Smooth muscle cell (in vitro differentiated cells): ENCODE measurements at regions not wholly inside any gene's neighbourhood (a gene's known extent, or its start where the extent isn't known, plus 50 kb on each side); places are given as distances from the start of the nearest gene placed in this dataset.
"Not testable (repeated sequence)": the region's sequence is repeated elsewhere in the genome, so short reads cannot be mapped to it uniquely, and the experiment has no call there.

ENCODE experiments used
- DNase-seq: peaks from one replicate; lab custom pipeline; 2025; ENCODE audit not compliant: unreplicated experiment; lab: John Stamatoyannopoulos, UW
- H2AFZ ChIP-seq: fragments of 200-600 bp; sonication (generic); 2 replicates; pipeline ENCODE4 v1.6.0; 2016; ENCODE audit warnings: antibody characterized with exemption, low read depth, mild to moderate bottlenecking
- H3F3A ChIP-seq: fragments of 200-600 bp; sonication (generic); 2 replicates; pipeline ENCODE4 v1.6.0; 2017; ENCODE audit warnings: antibody characterized with exemption, low read depth
- H3K27ac ChIP-seq: fragments of 200-600 bp; sonication (generic); 2 replicates; pipeline ENCODE4 v1.5.1; 2016; ENCODE audit warnings: low read depth, mild to moderate bottlenecking
- H3K27me3 ChIP-seq: fragments of 200-600 bp; sonication (generic); 2 replicates; pipeline ENCODE4 v1.6.1; 2016; ENCODE audit warnings: low read depth, mild to moderate bottlenecking
- H3K36me3 ChIP-seq: fragments of 200-600 bp; sonication (generic); 2 replicates; pipeline ENCODE4 v1.5.1; 2016; ENCODE audit warnings: low read depth
- H3K4me1 ChIP-seq: fragments of 200-600 bp; sonication (generic); 2 replicates; pipeline ENCODE4 v1.5.1; 2016; ENCODE audit warnings: low read depth
- H3K4me2 ChIP-seq: fragments of 200-600 bp; sonication (generic); 2 replicates; pipeline ENCODE4 v1.6.0; 2016; ENCODE audit warnings: mild to moderate bottlenecking
- H3K4me3 ChIP-seq: fragments of 200-600 bp; sonication (generic); 2 replicates; pipeline ENCODE4 v1.5.1; 2016; ENCODE audit warnings: mild to moderate bottlenecking
- H3K79me2 ChIP-seq: fragments of 200-600 bp; sonication (generic); 2 replicates; pipeline ENCODE4 v1.6.0; 2016; ENCODE audit warnings: low read depth, mild to moderate bottlenecking
- H3K9ac ChIP-seq: fragments of 200-600 bp; sonication (generic); 2 replicates; pipeline ENCODE4 v1.6.0; 2016; ENCODE audit warnings: low read depth
- H3K9me3 ChIP-seq: fragments of 200-600 bp; sonication (generic); replicated peaks from 2 replicates; pipeline ENCODE4 v1.5.1; 2016; ENCODE audit warnings: low read depth
- H4K20me1 ChIP-seq: fragments of 200-600 bp; sonication (generic); 2 replicates; pipeline ENCODE4 v1.6.0; 2016; ENCODE audit warnings: low read depth
- CTCF ChIP-seq: fragments of 200-600 bp; sonication (generic); IDR thresholded peaks from 2 replicates; pipeline ENCODE4 v1.5.1; 2017; ENCODE audit warnings: borderline replicate concordance, mild to moderate bottlenecking, antibody characterized with exemption; ENCODE audit not compliant: insufficient read depth, poor library complexity, severe bottlenecking
- WGBS: methylation state at CpG from one replicate; pipeline ENCODE4 v1.1.7; 2016; ENCODE audit warnings: low lambda C conversion rate; 5-methylcytosine and 5-hydroxymethylcytosine counted together

DNA sequence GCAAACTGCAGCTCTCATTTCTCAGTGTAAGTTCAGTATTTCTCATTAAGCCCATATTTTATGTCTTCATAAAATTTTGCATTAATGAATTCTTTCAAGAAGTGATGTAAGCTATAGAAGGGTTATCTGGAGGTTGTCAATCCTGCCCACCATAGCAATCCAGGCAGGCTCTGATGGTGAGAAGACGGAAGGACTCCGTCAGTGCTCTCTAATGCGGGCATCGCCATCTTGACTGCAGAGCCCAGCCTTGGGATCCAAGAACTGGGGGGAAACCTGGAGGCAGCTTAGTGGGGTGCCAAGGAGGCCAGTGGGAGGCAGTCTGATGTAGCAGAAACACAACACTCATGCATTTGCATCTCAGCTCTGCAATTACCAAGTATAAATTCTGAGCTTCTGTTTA is 707.4 kb upstream of the NRP1 start:
- H3K36me3 ChIP-seq = no peaks in the 10 kb centered on the region
- no peaks in the 10 kb centered on the region for H3K4me1 ChIP-seq

DNA sequence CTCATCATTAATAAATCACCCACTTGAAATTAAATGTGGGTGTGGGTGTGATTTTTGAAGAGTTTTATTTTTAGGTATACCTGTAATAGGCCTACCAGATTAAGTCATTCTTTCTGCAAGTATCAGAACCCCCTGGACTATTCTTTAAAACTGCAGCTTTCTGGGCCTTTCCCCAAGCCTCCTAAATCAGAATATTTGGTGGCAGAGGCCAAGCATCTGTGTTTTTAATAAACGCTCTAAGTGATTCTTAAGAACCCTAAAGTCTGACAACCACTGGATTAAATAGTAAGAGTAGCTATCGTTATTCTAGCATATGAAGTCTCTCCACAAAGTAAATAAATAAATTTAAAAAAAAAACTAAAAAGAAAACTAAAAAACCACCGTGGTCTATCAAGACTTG is 703.0 kb upstream of the NRP1 start:
- Histone ChIP-seq H3K4me2 (no peak overlapping the region), H4K20me1 (no peaks in the 10 kb centered on the region), H2AFZ (no peak overlapping the region), H3K9ac (no peak overlapping the region), H3K4me1 (no peaks in the 10 kb centered on the region), H3K4me3 (no peak overlapping the region), H3K36me3 (no peaks in the 10 kb centered on the region), H3K27ac (no peak overlapping the region), H3K27me3 (no peaks in the 10 kb centered on the region), H3F3A (no peaks in the 10 kb centered on the region), H3K9me3 (no peaks in the 10 kb centered on the region), H3K79me2 (no peaks in the 10 kb centered on the region)
- no peak for DNase-seq
- no peak for TF ChIP-seq CTCF
- WGBS = 92% methylated on average over 3 of the region's 3 CpGs

More for the DNA sequence above, 707.4 kb upstream of the NRP1 start:
- Histone ChIP-seq H3K9ac (no peak overlapping the region), H3K9me3 (no peaks in the 10 kb centered on the region), H3F3A (no peaks in the 10 kb centered on the region), H3K27ac (no peak overlapping the region), H3K4me2 (no peak overlapping the region), H2AFZ (no peak overlapping the region), H3K79me2 (no peaks in the 10 kb centered on the region), H4K20me1 (no peaks in the 10 kb centered on the region), H3K27me3 (no peaks in the 10 kb centered on the region), H3K4me3 (no peak overlapping the region)
- WGBS = 99% methylated on average over 4 of the region's 4 CpGs
- DNase-seq = no peak
- no peak for TF ChIP-seq CTCF

GRCh38 chr10:34035241-34035790 is 700.8 kb upstream of the NRP1 start:
- H3K36me3 ChIP-seq, H2AFZ ChIP-seq, H3K9ac ChIP-seq, DNase-seq, H3K4me1 ChIP-seq, H4K20me1 ChIP-seq, H3K79me2 ChIP-seq, H3K9me3 ChIP-seq, H3K4me3 ChIP-seq, H3K4me2 ChIP-seq, H3F3A ChIP-seq, H3K27ac ChIP-seq, H3K27me3 ChIP-seq: not testable (repeated sequence)
- WGBS = 99% methylated on average over 26 of the region's 29 CpGs

DNA sequence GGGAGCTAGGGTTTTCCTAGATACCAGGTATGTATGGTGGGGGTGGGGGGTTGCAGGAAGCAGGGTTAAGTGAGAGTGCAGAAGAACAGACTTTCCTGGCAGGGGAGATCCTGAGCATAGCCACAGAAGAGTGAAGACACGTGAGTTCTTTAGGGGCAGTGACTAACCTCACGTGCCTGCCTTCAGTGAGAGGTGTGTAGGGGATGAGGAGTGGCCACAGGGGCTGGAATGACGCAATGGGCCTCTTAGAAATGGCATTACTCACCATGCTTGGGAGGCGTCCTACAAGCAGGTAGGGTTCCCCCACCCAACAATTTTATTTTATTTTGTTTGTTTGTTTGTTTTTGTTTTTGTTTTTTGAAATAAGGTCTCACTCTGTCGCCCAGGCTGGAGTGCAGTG is 698.6 kb upstream of the NRP1 start:
- no peaks in the 10 kb centered on the region for H3F3A ChIP-seq

More for the DNA sequence above, 698.6 kb upstream of the NRP1 start:
- H3K27me3 ChIP-seq = no peaks in the 10 kb centered on the region
- no peaks in the 10 kb centered on the region for H3K79me2 ChIP-seq
- no peak overlapping the region for H3K4me3 ChIP-seq
- H3K9me3 ChIP-seq = no peaks in the 10 kb centered on the region
- no peak overlapping the region for H2AFZ ChIP-seq
- DNase-seq = no peak
- H3K4me2 ChIP-seq = no peak overlapping the region
- TF ChIP-seq CTCF = no peak
- 91% methylated on average over 5 of the region's 5 CpGs for WGBS
- H3K9ac ChIP-seq = no peak overlapping the region
- no peak overlapping the region for H3K27ac ChIP-seq
- no peaks in the 10 kb centered on the region for H3K36me3 ChIP-seq
- no peaks in the 10 kb centered on the region for H3K4me1 ChIP-seq
- no peaks in the 10 kb centered on the region for H4K20me1 ChIP-seq
